BLaER1 (cell line): ENCODE measurements at regions not wholly inside any gene's neighbourhood (a gene's known extent, or its start where the extent isn't known, plus 50 kb on each side); places are given as distances from the start of the nearest gene placed in this dataset.

Experiments used
- H3K27ac ChIP-seq: shearing (Covaris generic); formaldehyde crosslinking; 2 replicates; pipeline ENCODE4 v1.8.1; 2022
- H3K27me3 ChIP-seq: shearing (Covaris generic); formaldehyde crosslinking; 2 replicates; pipeline ENCODE4 v1.8.1; 2022
- H3K36me3 ChIP-seq: shearing (Covaris generic); formaldehyde crosslinking; 2 replicates; pipeline ENCODE4 v1.8.1; 2022
- H3K4me1 ChIP-seq: shearing (Covaris generic); formaldehyde crosslinking; 2 replicates; pipeline ENCODE4 v1.8.1; 2022
- H3K4me2 ChIP-seq: shearing (Covaris generic); formaldehyde crosslinking; 2 replicates; pipeline ENCODE4 v1.8.1; 2022
- H3K4me3 ChIP-seq: shearing (Covaris generic); formaldehyde crosslinking; 2 replicates; pipeline ENCODE4 v1.8.1; 2022
- H3K9ac ChIP-seq: shearing (Covaris generic); formaldehyde crosslinking; 2 replicates; pipeline ENCODE4 v1.8.1; 2022
- H3K9me3 ChIP-seq: shearing (Covaris generic); formaldehyde crosslinking; 2 replicates; pipeline ENCODE4 v1.8.1; 2022
- H4K20me1 ChIP-seq: shearing (Covaris generic); formaldehyde crosslinking; 2 replicates; pipeline ENCODE4 v1.8.1; 2022
- Cebpa-rat ChIP-seq: shearing (Covaris generic); IDR thresholded peaks from 2 replicates; pipeline ENCODE4 v1.8.1; 2022

DNA sequence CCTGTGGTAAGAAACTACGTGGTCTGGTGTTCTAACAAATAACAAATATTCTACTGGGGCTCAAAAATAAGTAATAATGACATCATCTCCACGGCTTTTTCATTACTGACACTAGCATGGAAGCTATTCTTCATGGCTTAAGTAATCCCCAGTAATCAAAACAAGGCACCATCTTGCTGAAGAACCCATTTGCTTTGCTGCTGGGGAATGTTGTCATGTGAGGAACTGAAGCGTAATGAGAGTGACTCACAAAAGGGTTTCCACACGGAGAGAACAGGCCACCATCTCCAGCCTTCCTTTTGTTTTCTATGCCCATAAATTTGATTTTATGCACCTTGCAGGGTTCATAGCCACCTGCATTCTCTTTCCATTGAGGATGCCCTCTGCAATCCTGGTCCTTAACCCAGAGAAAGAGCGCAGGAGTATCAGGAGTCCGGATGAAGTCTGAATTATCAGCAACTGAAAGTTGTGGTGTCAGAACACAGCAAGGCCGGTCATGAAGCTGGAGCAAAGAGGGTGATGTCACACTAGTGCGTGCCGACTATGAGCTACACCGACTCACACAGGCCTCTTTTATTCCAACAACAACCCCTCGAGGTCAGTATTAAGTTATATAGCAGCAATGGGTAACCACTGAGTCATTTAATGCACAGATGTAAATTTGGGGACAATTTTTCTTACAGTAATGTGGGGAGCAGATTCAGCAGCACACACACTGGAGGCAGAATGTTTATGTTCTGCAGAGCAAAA is 173.7 kb upstream of the SSTR4 start:
- Histone ChIP-seq H3K36me3 (no peaks in the 10 kb centered on the region), H3K4me2 (no peak overlapping the region), H3K4me3 (no peak overlapping the region), H3K27ac (no peak overlapping the region), H3K4me1 (peaks cover 13% of the 10 kb centered on the region), H3K27me3 (no peaks in the 10 kb centered on the region), H3K9ac (no peak overlapping the region), H4K20me1 (no peaks in the 10 kb centered on the region), H3K9me3 (peaks cover 4% of the 10 kb centered on the region; the same call in 1 of the 2 replicates)
- no peak for TF ChIP-seq Cebpa-rat

DNA sequence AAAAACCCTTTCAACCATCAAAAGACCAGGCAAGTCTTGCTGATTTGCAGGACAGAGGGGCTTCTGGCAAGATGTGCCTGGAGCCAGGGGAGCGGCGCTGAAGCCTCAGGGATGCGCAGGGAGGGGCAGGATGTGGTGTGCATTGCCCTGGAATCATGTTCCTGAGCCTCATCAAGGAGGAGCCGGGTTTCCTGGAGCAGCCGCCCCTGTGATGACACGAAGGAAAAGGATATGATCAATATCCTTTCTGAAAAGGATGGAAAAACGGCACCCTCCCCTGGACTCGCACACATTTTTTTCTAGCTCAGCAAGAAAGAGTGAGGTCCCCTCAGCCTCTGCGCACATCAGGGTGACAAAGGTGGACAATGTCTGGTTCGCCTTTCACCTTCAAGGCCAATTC is 173.1 kb upstream of the SSTR4 start:
- Histone ChIP-seq H3K9me3 (no peaks in the 10 kb centered on the region), H3K4me2 (no peak overlapping the region), H3K4me1 (peaks cover 15% of the 10 kb centered on the region), H3K9ac (no peak overlapping the region), H3K27ac (no peak overlapping the region), H3K4me3 (no peak overlapping the region), H4K20me1 (no peaks in the 10 kb centered on the region), H3K27me3 (no peaks in the 10 kb centered on the region), H3K36me3 (no peaks in the 10 kb centered on the region)
- no peak for TF ChIP-seq Cebpa-rat

DNA sequence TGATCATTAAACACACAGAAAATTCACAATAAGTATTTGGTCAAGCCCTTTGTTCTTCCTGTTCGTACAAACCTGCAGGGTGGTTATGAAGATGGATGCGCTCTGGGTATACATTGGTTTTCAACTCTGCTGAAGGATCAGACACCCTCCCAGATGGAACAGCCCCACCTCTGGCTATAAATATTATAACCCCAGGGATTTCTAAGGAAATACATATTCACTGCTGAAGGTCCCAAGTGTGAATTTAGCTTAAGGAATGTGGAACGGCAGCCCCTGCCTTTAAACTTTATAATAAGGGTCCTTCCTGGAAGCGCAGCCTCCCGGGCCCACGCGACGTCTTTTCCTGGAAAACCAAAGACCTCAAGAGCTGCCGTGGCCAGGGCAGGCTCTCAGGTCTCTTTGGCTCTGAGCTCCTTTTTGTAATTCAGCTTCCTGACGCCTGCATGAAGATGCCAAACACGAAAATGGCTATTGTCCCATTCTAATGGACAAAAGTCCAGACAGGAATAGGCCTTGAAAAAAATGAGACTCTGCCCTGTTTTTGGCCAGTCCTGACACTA is 172.4 kb upstream of the SSTR4 start:
- Histone ChIP-seq H3K9ac (no peak overlapping the region), H3K9me3 (no peaks in the 10 kb centered on the region), H3K36me3 (no peaks in the 10 kb centered on the region), H3K27me3 (no peaks in the 10 kb centered on the region), H3K4me2 (peak overlapping the region; percentile 66), H3K4me3 (no peak overlapping the region), H4K20me1 (no peaks in the 10 kb centered on the region), H3K4me1 (peaks cover 19% of the 10 kb centered on the region), H3K27ac (no peak overlapping the region)
- TF ChIP-seq Cebpa-rat: no peak

DNA sequence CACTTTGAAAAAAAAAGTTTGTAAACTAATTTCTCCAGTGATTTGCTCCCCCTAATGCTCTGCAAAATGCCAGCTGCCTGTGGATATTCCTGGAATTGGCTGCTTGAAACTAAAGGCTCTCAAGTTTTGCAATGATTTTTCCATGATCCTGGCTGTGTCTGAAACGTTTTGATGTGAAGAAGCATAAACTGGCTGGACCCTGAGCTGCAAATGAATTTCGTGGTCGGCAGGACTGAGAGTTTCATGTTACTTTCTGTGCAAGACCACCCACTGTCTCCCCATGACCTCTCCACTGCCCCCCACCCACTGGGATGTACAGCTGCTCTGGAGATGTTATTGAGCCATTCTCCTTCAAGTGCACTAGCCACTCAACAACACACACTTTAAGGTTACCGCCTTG is 171.3 kb upstream of the SSTR4 start:
- Histone ChIP-seq H3K27ac (no peak overlapping the region), H3K9me3 (no peaks in the 10 kb centered on the region), H3K9ac (no peak overlapping the region), H3K36me3 (no peaks in the 10 kb centered on the region), H3K4me3 (no peak overlapping the region), H3K27me3 (no peaks in the 10 kb centered on the region), H3K4me1 (peaks cover 19% of the 10 kb centered on the region), H3K4me2 (no peak overlapping the region), H4K20me1 (no peaks in the 10 kb centered on the region)
- no peak for TF ChIP-seq Cebpa-rat

DNA sequence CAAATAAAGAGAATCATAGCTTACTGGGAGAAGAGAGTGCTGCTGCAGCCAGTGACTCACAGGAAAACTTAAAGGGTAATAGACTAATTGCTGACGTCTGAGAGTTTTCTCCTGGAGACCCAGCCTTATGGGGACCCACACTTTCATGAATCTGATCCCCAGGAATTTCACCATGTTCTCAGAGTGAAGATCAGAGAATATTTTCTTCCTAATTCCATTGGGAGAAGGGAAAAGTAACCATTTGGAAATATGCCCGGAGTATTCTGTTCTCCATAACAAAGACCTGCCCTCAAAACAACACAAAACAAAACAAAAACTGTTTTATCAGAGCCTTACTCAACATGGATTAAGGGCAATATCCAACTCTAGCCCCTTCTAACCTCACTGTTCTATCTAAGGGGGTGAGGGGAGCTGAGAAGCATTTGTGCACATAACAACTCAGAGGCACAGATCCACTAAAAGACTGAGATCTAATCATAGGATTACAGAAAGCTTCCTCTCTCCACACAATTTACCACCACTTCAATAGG is 168.2 kb upstream of the SSTR4 start:
- no peak overlapping the region for H3K9ac ChIP-seq
- no peaks in the 10 kb centered on the region for H3K36me3 ChIP-seq
- TF ChIP-seq Cebpa-rat: no peak
- H4K20me1 ChIP-seq: no peaks in the 10 kb centered on the region
- H3K27ac ChIP-seq: no peak overlapping the region
- H3K4me3 ChIP-seq: no peak overlapping the region
- peak overlapping the region; percentile 16; the same call in 1 of the 2 replicates for H3K4me2 ChIP-seq
- no peaks in the 10 kb centered on the region for H3K9me3 ChIP-seq
- H3K27me3 ChIP-seq: no peaks in the 10 kb centered on the region
- peaks cover 19% of the 10 kb centered on the region for H3K4me1 ChIP-seq

DNA sequence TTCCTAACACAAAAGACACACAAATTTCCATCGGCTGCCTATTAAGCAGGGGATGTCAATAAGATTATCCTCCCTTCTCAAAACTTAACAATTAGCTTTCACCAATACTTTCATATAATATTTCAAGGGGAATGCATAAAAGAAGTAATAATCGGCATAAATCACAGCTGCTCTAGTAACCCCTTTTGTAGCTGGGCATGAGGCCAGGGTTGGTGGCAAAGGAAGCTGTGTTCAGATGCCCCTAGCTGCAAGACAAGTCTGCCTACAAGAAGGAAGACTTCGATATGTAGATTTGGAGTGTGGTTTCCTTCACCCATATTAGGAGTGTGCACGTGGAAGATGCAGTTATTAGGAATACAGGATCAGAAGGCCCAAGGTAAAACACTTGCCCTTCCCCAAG is 156.9 kb upstream of the SSTR4 start:
- Histone ChIP-seq H3K27me3 (no peaks in the 10 kb centered on the region), H3K4me3 (no peak overlapping the region), H4K20me1 (no peaks in the 10 kb centered on the region), H3K27ac (no peak overlapping the region), H3K36me3 (no peaks in the 10 kb centered on the region), H3K4me2 (no peak overlapping the region), H3K9me3 (no peaks in the 10 kb centered on the region), H3K4me1 (no peaks in the 10 kb centered on the region), H3K9ac (no peak overlapping the region)
- no peak for TF ChIP-seq Cebpa-rat

DNA sequence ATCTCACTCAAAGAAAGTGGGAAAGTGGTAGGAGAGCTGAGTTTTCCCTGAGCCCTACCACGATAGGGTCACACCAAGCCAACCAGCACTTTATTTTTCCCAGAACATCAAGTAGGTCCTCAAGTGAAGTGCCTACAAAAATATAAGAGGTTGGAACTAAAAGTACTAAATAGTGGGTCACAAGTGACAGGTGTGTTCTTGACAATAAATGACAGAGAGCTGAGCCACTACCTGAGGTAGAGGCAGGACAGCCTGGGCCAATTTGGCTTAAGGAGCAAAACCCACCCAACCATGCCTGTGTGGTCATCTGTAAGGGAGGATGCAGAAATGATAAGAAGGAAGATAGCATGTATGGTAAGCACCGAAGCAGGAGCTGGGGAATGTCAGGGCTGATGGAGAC is 154.8 kb upstream of the SSTR4 start:
- H3K9me3 ChIP-seq: 0 out of 2 replicates have a peak, but pooled peaks cover 6% of the 10 kb centered on the region
- H3K9ac ChIP-seq: no peak overlapping the region
- H3K27ac ChIP-seq: no peak overlapping the region
- no peak for TF ChIP-seq Cebpa-rat
- H3K4me3 ChIP-seq: no peak overlapping the region
- H3K4me1 ChIP-seq: no peaks in the 10 kb centered on the region
- H3K27me3 ChIP-seq: no peaks in the 10 kb centered on the region
- no peaks in the 10 kb centered on the region for H4K20me1 ChIP-seq
- H3K4me2 ChIP-seq: no peak overlapping the region
- H3K36me3 ChIP-seq: no peaks in the 10 kb centered on the region

DNA sequence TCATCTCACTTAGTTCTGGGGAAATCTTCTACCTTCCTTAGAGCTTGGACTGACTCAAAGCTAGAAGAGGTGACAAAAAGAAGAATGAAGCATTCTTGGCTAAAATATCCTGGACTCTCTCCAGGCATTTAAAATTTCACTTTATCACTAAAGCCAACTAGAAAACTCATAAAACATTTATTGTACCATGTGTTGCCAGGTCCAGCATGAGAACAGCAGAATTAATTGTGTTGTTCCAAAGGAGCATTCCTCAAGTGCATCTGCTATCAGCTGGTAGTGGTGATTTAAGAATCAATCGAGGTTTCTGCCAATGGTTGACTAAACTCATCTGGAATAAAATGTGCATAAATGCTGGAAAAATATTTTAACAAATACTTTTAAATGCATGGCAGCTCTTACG is 147.3 kb upstream of the SSTR4 start:
- no peak for TF ChIP-seq Cebpa-rat
- Histone ChIP-seq H3K36me3 (no peaks in the 10 kb centered on the region), H4K20me1 (no peaks in the 10 kb centered on the region), H3K4me3 (no peak overlapping the region), H3K4me2 (no peak overlapping the region), H3K9ac (no peak overlapping the region), H3K9me3 (0 out of 2 replicates have a peak, but pooled peaks cover 6% of the 10 kb centered on the region), H3K27me3 (no peaks in the 10 kb centered on the region), H3K4me1 (no peaks in the 10 kb centered on the region), H3K27ac (no peak overlapping the region)

DNA sequence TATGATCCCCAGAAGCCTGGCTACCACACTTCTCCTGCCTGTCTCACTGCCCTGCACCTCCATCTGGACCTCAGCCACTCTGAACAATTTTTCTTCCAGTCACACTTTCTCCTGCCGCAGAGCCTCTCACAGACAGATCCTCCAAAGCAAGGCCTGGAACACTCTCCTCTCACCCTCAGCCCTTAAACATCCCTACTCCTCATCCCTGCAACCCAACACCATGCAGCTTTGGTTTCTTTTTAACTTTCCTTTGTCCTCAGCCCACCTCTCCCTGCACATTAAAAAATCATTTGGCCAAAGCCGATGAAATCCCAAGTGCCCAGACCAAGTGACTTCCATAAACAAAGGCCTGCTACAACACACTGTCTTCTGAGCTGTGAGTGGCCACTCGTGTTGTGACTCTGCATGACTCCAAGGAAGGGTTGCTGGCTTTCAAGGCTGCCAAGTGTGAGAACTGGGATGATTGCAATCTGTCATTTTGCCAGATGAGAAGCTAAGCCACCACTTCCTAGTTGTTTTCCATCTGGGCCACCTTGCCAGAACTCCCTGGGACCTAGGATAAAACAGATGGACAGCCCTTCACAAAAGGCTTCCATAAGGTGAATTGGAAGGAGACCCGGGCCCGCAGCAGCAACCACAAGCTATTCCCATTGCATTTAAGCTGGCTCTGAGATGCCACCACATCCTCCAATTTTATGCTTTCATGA is 144.4 kb upstream of the SSTR4 start:
- Histone ChIP-seq H3K27me3 (no peaks in the 10 kb centered on the region), H3K4me3 (no peak overlapping the region), H4K20me1 (no peaks in the 10 kb centered on the region), H3K9me3 (no peaks in the 10 kb centered on the region), H3K9ac (no peak overlapping the region), H3K4me2 (no peak overlapping the region), H3K27ac (no peak overlapping the region), H3K36me3 (no peaks in the 10 kb centered on the region), H3K4me1 (no peaks in the 10 kb centered on the region)
- no peak for TF ChIP-seq Cebpa-rat

DNA sequence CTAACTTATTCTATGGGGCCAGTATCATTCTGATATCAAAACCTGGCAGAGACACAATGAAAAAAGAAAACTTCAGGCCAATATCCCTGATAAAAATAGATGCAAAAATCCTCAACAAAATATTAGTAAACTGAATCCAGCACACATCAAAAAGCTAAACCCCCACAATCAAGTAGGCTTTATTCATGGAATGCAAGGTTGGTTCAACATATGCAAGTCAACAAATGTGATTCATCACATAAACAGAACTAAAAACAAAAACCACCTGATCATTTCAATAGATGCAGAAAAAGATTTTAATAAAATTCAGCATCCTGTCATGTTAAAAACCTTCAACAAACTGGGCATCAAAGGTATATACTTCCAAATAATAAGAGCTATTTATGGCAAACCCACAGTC is 133.9 kb upstream of the SSTR4 start:
- Histone ChIP-seq H3K4me1 (peaks cover 16% of the 10 kb centered on the region), H3K4me2 (no peak overlapping the region), H3K9ac (no peak overlapping the region), H3K9me3 (peaks cover 17% of the 10 kb centered on the region), H3K27me3 (no peaks in the 10 kb centered on the region), H4K20me1 (no peaks in the 10 kb centered on the region), H3K36me3 (no peaks in the 10 kb centered on the region), H3K4me3 (no peak overlapping the region), H3K27ac (no peak overlapping the region)
- TF ChIP-seq Cebpa-rat: no peak
